Right atrium auricular region (tissue), 2 donors: ENCODE measurements at regions not wholly inside any gene's neighbourhood (a gene's known extent, or its start where the extent isn't known, plus 50 kb on each side); places are given as distances from the start of the nearest gene placed in this dataset.

Experiments
- DNase-seq: peaks from one replicate; pipeline ENCODE4 v3.0.0-alpha.2; 2019; ENCODE audit warnings: low spot score
- H3K27ac ChIP-seq, 2 donors: fragments of 200-600 bp; sonication (generic); 1 replicate in 1 of 2; 2 replicates in 1 of 2; pipeline ENCODE4 v1.5.1; 2016 to 2019
- H3K27me3 ChIP-seq, 2 donors: fragments of 200-600 bp; sonication (generic); one replicate each; pipeline versions ENCODE4 v1.5.1 to v1.6.0; 2017 to 2019
- H3K36me3 ChIP-seq: fragments of 200-600 bp; sonication (generic); one replicate; pipeline ENCODE4 v1.5.1; 2016
- H3K4me1 ChIP-seq, 2 donors: fragments of 200-600 bp; sonication (generic); one replicate each; pipeline versions ENCODE4 v1.5.1 to v1.6.0; 2017 to 2019
- H3K4me3 ChIP-seq, 2 donors: fragments of 200-600 bp; sonication (generic); 1 replicate in 1 of 2; 2 replicates in 1 of 2; pipeline ENCODE4 v1.5.1; 2017 to 2019; ENCODE audit warnings: mild to moderate bottlenecking in 1 of 2, moderate library complexity in 1 of 2
- H3K9me3 ChIP-seq, 2 donors: fragments of 200-600 bp; sonication (generic); one replicate each; pipeline ENCODE4 v1.5.1; 2019
- CTCF ChIP-seq, 2 donors: fragments of 200-600 bp; sonication (generic); IDR thresholded peaks; one replicate each; pipeline ENCODE4 v1.5.1; 2019; ENCODE audit warnings: antibody characterized with exemption in 2 of 2

GRCh38 chr6:106884576-106884975 lies 90.0 kb downstream of the CD24 start:
- Histone ChIP-seq H3K9me3 (no peaks in the 10 kb centered on the region), H3K27me3 (no peaks in the 10 kb centered on the region), H3K36me3 (no peaks in the 10 kb centered on the region), H3K4me3 (no peak overlapping the region), H3K4me1 (no peaks in the 10 kb centered on the region), H3K27ac (no peak overlapping the region)
- DNase-seq = no peak
- no peak for TF ChIP-seq CTCF (IDR thresholded peaks at IDR 0.05)

GRCh38 chr6:106883808-106884262 lies 90.7 kb downstream of the CD24 start:
- H3K27ac ChIP-seq = no peak overlapping the region
- H3K9me3 ChIP-seq = no peaks in the 10 kb centered on the region
- H3K36me3 ChIP-seq = no peaks in the 10 kb centered on the region
- DNase-seq = no peak
- no peaks in the 10 kb centered on the region for H3K27me3 ChIP-seq
- H3K4me1 ChIP-seq = no peaks in the 10 kb centered on the region
- no peak for TF ChIP-seq CTCF (IDR thresholded peaks at IDR 0.05)
- no peak overlapping the region for H3K4me3 ChIP-seq

- Histone ChIP-seq H3K4me1 (no peaks in the 10 kb centered on the region), H3K9me3 (no peaks in the 10 kb centered on the region), H3K27ac (no peak overlapping the region), H3K27me3 (no peaks in the 10 kb centered on the region), H3K4me3 (no peak overlapping the region), H3K36me3 (no peaks in the 10 kb centered on the region)
- DNase-seq = no peak
- no peak for TF ChIP-seq CTCF (IDR thresholded peaks at IDR 0.05)
Measured at GRCh38 chr6:106882601-106883518, 91.7 kb downstream of the CD24 start.

- Histone ChIP-seq H3K4me3 (no peak overlapping the region), H3K9me3 (no peaks in the 10 kb centered on the region), H3K27me3 (no peaks in the 10 kb centered on the region), H3K4me1 (no peaks in the 10 kb centered on the region), H3K27ac (no peak overlapping the region), H3K36me3 (no peaks in the 10 kb centered on the region)
- no peak for TF ChIP-seq CTCF (IDR thresholded peaks at IDR 0.05)
- no peak for DNase-seq
Measured at GRCh38 chr6:106882138-106882537, 92.4 kb downstream of the CD24 start.

- no peak for DNase-seq
- H3K27ac ChIP-seq = no peak overlapping the region
- H3K4me3 ChIP-seq = no peak overlapping the region
- peaks cover 0 to 4% of the 10 kb centered on the region in 2 donors for H3K9me3 ChIP-seq
- TF ChIP-seq CTCF (IDR thresholded peaks at IDR 0.05) = no peak
- H3K27me3 ChIP-seq = no peaks in the 10 kb centered on the region
- no peaks in the 10 kb centered on the region for H3K36me3 ChIP-seq
- H3K4me1 ChIP-seq = no peaks in the 10 kb centered on the region
Measured at GRCh38 chr6:106880952-106881351, 93.6 kb downstream of the CD24 start.
